ENCODE measurements at regions not wholly inside any gene's neighbourhood (a gene's known extent, or its start where the extent isn't known, plus 50 kb on each side); places are given as distances from the start of the nearest gene placed in this dataset.

DNA sequence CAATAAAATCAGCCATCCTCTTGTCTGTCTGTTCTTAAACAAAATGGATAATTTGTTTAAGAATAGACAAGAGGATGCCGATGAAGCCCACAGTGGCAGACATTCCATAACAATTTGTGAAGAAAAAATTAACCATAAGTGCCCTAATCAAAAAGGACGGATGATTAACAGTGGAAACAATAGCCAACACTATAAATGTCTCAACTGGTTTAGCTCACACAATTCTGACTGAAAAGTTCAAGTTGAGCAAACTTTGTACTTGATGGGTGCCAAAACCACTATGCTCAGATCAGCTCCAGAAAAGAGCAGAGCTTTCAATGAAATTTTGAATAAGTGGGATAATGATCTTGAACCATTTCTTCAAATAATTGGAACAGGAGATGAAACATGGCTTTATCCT lies 202.2 kb upstream of the OR4E1 start:
- Histone ChIP-seq H3K27ac (ENCODE audit: low read depth, low read length) (no peak overlapping the region), H3K27me3 (ENCODE audit: insufficient read depth, low read length) (peaks cover 48% of the 10 kb centered on the region), H3K9me3 (ENCODE audit: control insufficient read depth in 1 of 2, insufficient read depth in 1 of 2, low read depth in 1 of 2, low read length in 2 of 2) (no peaks in the 10 kb centered on the region), H3K36me3 (ENCODE audit: control insufficient read depth in 1 of 2, insufficient read depth in 2 of 2, low read length in 2 of 2) (no peaks in the 10 kb centered on the region), H3K4me1 (ENCODE audit: control insufficient read depth in 1 of 2, insufficient read depth in 2 of 2, low read length in 2 of 2) (no peaks in the 10 kb centered on the region), H3K4me2 (ENCODE audit: low read length) (no peak overlapping the region), H3K79me2 (ENCODE audit: insufficient read depth, low read length) (no peaks in the 10 kb centered on the region), H2AFZ (ENCODE audit: low read depth, low read length, poor library complexity, severe bottlenecking) (no peak overlapping the region), H4K20me1 (ENCODE audit: insufficient read depth) (no peaks in the 10 kb centered on the region), H3K9me2 (ENCODE audit: insufficient read depth) (no peaks in the 10 kb centered on the region), H3K4me3 (replicated peaks in 1 of 2; ENCODE audit: low read depth in 1 of 2, low read length in 2 of 2) (no peak overlapping the region), H3K9ac (ENCODE audit: low read length) (no peak overlapping the region)
- intact Hi-C loops (cut with micrococcal nuclease): no loop called here
- CTCF ChIA-PET: no interaction called here
- no peak for DNase-seq (ENCODE audit: low read depth, low spot score)
- ATAC-seq: no peak
- BruUV-seq (replicated peaks): no TSS peak
- POLR2A ChIA-PET: no interaction called here
- RAD21 ChIA-PET (ENCODE audit: low non-redundant PET in 1 of 2, low total read pairs in 2 of 2, uncharacterized antibody in 2 of 2, unreplicated experiment in 2 of 2): no interaction called here
- TF ChIP-seq SP1 (IDR thresholded peaks at IDR 0.05; ENCODE audit: low read depth) (no peak), RAD21 (IDR thresholded peaks at IDR 0.05; ENCODE audit: low read depth) (no peak), FOSL1 (IDR thresholded peaks at IDR 0.05; ENCODE audit: low read depth) (no peak), ELF1 (IDR thresholded peaks at IDR 0.05; ENCODE audit: borderline replicate concordance, low read depth) (no peak), POLR2AphosphoS5 (IDR thresholded peaks at IDR 0.05; ENCODE audit: low read depth, low read length) (no peak), EGR1 (IDR thresholded peaks at IDR 0.05; ENCODE audit: low read depth) (no peak), POLR2A (IDR thresholded peaks at IDR 0.05; ENCODE audit: borderline replicate concordance, extremely low read depth, insufficient read depth, insufficient read length) (no peak), JUND (IDR thresholded peaks at IDR 0.05) (no peak), YY1 (IDR thresholded peaks at IDR 0.05; ENCODE audit: extremely low read depth, insufficient replicate concordance, low read depth, low read length) (no peak), SRF (IDR thresholded peaks at IDR 0.05; ENCODE audit: low read depth) (no peak), EZH2phosphoT487 (IDR thresholded peaks at IDR 0.05; ENCODE audit: borderline replicate concordance) (no peak), CEBPB (IDR thresholded peaks at IDR 0.05; ENCODE audit: low read depth) (no peak), ZFX (IDR thresholded peaks at IDR 0.05) (no peak)
- TF ChIP-seq, protein P1, sequence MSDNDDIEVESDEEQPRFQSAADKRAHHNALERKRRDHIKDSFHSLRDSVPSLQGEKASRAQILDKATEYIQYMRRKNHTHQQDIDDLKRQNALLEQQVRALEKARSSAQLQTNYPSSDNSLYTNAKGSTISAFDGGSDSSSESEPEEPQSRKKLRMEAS (IDR thresholded peaks at IDR 0.05): no peak
- TF ChIP-seq, protein P2, sequence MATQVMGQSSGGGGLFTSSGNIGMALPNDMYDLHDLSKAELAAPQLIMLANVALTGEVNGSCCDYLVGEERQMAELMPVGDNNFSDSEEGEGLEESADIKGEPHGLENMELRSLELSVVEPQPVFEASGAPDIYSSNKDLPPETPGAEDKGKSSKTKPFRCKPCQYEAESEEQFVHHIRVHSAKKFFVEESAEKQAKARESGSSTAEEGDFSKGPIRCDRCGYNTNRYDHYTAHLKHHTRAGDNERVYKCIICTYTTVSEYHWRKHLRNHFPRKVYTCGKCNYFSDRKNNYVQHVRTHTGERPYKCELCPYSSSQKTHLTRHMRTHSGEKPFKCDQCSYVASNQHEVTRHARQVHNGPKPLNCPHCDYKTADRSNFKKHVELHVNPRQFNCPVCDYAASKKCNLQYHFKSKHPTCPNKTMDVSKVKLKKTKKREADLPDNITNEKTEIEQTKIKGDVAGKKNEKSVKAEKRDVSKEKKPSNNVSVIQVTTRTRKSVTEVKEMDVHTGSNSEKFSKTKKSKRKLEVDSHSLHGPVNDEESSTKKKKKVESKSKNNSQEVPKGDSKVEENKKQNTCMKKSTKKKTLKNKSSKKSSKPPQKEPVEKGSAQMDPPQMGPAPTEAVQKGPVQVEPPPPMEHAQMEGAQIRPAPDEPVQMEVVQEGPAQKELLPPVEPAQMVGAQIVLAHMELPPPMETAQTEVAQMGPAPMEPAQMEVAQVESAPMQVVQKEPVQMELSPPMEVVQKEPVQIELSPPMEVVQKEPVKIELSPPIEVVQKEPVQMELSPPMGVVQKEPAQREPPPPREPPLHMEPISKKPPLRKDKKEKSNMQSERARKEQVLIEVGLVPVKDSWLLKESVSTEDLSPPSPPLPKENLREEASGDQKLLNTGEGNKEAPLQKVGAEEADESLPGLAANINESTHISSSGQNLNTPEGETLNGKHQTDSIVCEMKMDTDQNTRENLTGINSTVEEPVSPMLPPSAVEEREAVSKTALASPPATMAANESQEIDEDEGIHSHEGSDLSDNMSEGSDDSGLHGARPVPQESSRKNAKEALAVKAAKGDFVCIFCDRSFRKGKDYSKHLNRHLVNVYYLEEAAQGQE (IDR thresholded peaks at IDR 0.05; ENCODE audit: low read depth): no peak
- TF ChIP-seq, protein P3, sequence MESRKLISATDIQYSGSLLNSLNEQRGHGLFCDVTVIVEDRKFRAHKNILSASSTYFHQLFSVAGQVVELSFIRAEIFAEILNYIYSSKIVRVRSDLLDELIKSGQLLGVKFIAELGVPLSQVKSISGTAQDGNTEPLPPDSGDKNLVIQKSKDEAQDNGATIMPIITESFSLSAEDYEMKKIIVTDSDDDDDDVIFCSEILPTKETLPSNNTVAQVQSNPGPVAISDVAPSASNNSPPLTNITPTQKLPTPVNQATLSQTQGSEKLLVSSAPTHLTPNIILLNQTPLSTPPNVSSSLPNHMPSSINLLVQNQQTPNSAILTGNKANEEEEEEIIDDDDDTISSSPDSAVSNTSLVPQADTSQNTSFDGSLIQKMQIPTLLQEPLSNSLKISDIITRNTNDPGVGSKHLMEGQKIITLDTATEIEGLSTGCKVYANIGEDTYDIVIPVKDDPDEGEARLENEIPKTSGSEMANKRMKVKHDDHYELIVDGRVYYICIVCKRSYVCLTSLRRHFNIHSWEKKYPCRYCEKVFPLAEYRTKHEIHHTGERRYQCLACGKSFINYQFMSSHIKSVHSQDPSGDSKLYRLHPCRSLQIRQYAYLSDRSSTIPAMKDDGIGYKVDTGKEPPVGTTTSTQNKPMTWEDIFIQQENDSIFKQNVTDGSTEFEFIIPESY (IDR thresholded peaks at IDR 0.05; ENCODE audit: extremely low read depth, insufficient replicate concordance, low read length): no peak
- TF ChIP-seq, protein P4, sequence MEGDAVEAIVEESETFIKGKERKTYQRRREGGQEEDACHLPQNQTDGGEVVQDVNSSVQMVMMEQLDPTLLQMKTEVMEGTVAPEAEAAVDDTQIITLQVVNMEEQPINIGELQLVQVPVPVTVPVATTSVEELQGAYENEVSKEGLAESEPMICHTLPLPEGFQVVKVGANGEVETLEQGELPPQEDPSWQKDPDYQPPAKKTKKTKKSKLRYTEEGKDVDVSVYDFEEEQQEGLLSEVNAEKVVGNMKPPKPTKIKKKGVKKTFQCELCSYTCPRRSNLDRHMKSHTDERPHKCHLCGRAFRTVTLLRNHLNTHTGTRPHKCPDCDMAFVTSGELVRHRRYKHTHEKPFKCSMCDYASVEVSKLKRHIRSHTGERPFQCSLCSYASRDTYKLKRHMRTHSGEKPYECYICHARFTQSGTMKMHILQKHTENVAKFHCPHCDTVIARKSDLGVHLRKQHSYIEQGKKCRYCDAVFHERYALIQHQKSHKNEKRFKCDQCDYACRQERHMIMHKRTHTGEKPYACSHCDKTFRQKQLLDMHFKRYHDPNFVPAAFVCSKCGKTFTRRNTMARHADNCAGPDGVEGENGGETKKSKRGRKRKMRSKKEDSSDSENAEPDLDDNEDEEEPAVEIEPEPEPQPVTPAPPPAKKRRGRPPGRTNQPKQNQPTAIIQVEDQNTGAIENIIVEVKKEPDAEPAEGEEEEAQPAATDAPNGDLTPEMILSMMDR (IDR thresholded peaks at IDR 0.05 in 2 of 3, conservative IDR thresholded peaks at IDR 0.05 in 1 of 3; ENCODE audit: borderline replicate concordance in 1 of 3, insufficient read depth in 1 of 3, low read depth in 2 of 3, low read length in 2 of 3): no peak
